ENCODE measurements at regions not wholly inside any gene's neighbourhood (a gene's known extent, or its start where the extent isn't known, plus 50 kb on each side); places are given as distances from the start of the nearest gene placed in this dataset.

GRCh38 chr2:187009483-187010239 is 160.7 kb upstream of the ZSWIM2 start:
- TF ChIP-seq, protein P1, sequence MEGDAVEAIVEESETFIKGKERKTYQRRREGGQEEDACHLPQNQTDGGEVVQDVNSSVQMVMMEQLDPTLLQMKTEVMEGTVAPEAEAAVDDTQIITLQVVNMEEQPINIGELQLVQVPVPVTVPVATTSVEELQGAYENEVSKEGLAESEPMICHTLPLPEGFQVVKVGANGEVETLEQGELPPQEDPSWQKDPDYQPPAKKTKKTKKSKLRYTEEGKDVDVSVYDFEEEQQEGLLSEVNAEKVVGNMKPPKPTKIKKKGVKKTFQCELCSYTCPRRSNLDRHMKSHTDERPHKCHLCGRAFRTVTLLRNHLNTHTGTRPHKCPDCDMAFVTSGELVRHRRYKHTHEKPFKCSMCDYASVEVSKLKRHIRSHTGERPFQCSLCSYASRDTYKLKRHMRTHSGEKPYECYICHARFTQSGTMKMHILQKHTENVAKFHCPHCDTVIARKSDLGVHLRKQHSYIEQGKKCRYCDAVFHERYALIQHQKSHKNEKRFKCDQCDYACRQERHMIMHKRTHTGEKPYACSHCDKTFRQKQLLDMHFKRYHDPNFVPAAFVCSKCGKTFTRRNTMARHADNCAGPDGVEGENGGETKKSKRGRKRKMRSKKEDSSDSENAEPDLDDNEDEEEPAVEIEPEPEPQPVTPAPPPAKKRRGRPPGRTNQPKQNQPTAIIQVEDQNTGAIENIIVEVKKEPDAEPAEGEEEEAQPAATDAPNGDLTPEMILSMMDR (IDR thresholded peaks at IDR 0.05; ENCODE audit: low read length, missing control alignments), result no peak
- no peak for DNase-seq (ENCODE audit: low read depth)
- no peak overlapping the region for H3K4me3 ChIP-seq (replicated peaks; ENCODE audit: low read depth, low read length)

- DNase-seq (ENCODE audit: low read depth), result peak; percentile 39
- no peak overlapping the region for H3K4me3 ChIP-seq (replicated peaks; ENCODE audit: low read depth, low read length)
These were observed 159.1 kb upstream of the ZSWIM2 start for GRCh38 chr2:187008111-187008510.

DNA sequence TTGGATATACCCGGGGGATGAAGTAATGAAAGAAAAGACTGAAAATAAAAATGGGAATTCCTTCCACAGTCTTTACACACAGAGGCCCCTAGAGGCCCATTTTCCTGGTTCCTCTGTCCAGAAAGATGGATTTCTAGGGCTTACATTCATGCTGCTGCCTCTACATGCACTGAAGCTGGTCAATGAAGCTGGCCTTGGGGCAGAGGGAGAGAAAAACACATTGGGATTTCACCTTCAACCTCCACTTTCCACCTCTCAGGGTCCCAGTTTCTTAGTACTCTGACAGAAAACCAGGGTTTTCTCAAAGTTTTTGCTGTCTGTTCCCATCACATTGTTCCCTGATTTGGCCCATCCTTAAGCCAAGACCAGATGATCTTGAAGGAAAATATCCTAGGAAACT is 154.6 kb upstream of the ZSWIM2 start:
- TF ChIP-seq, protein P1 (IDR thresholded peaks at IDR 0.05; ENCODE audit: low read length, missing control alignments), result no peak
- no peak for DNase-seq (ENCODE audit: low read depth)
- peak overlapping the region; percentile 48 for H3K4me3 ChIP-seq (replicated peaks; ENCODE audit: low read depth, low read length)

More at GRCh38 chr2:187008111-187008510, 159.1 kb upstream of the ZSWIM2 start:
- TF ChIP-seq, protein P1 (IDR thresholded peaks at IDR 0.05; ENCODE audit: low read length, missing control alignments), result no peak

- TF ChIP-seq, protein P1 (IDR thresholded peaks at IDR 0.05; ENCODE audit: low read length, missing control alignments), result no peak
- peak; percentile 7 for DNase-seq (ENCODE audit: low read depth)
- peak overlapping the region; percentile 48 for H3K4me3 ChIP-seq (replicated peaks; ENCODE audit: low read depth, low read length)
These were observed 154.1 kb upstream of the ZSWIM2 start for GRCh38 chr2:187003038-187003554.

- DNase-seq (ENCODE audit: low read depth), result no peak
- TF ChIP-seq, protein P1 (IDR thresholded peaks at IDR 0.05; ENCODE audit: low read length, missing control alignments), result no peak
- no peak overlapping the region for H3K4me3 ChIP-seq (replicated peaks; ENCODE audit: low read depth, low read length)
These were observed 153.3 kb upstream of the ZSWIM2 start for GRCh38 chr2:187002242-187002641.

GRCh38 chr2:187001248-187001647 is 152.3 kb upstream of the ZSWIM2 start:
- TF ChIP-seq, protein P1 (IDR thresholded peaks at IDR 0.05; ENCODE audit: low read length, missing control alignments), result no peak
- DNase-seq (ENCODE audit: low read depth), result no peak
- H3K4me3 ChIP-seq (replicated peaks; ENCODE audit: low read depth, low read length), result no peak overlapping the region

All from fibroblast of pulmonary artery (primary cell).